GM12878 (cell line): ENCODE measurements at regions not wholly inside any gene's neighbourhood (a gene's known extent, or its start where the extent isn't known, plus 50 kb on each side); places are given as distances from the start of the nearest gene placed in this dataset.

Experiments
- ATF3 ChIP-seq: IDR thresholded peaks from 2 replicates; pipeline ENCODE4 v1.6.1; 2011; ENCODE audit warnings: low read depth, mild to moderate bottlenecking, low read length, moderate library complexity, borderline replicate concordance; ENCODE audit errors: extremely low read depth
- CEBPB ChIP-seq, 2 experiments: fragments of 150-350 bp in 1 of 2; IDR thresholded peaks; 2 replicates each; pipeline ENCODE4 v1.6.1; 2012 to 2014; ENCODE audit warnings: low read depth in 2 of 2, low read length in 2 of 2, borderline replicate concordance in 1 of 2, inconsistent platforms in 1 of 2
- CTCF ChIP-seq, 3 experiments: IDR thresholded peaks in 2 of 3; conservative IDR thresholded peaks in 1 of 3; 2 replicates each; pipeline ENCODE4 v1.5.1; 2011; ENCODE audit warnings: low read depth in 3 of 3, low read length in 3 of 3, mild to moderate bottlenecking in 3 of 3, control low read depth in 2 of 3, moderate library complexity in 2 of 3, inconsistent platforms in 1 of 3, mixed read lengths in 1 of 3; ENCODE audit not compliant: control insufficient read depth in 2 of 3, insufficient read depth in 1 of 3; ENCODE audit errors: extremely low read depth in 1 of 3
- DPF2 ChIP-seq: fragments of 450-650 bp; IDR thresholded peaks from 2 replicates; pipeline ENCODE4 v1.6.1; 2017; ENCODE audit warnings: mild to moderate bottlenecking
- EP300 ChIP-seq, 2 experiments: fragments of 150-350 bp in 1 of 2; IDR thresholded peaks; 2 replicates each; pipeline ENCODE4 v1.6.1; 2011 to 2012; ENCODE audit warnings: low read depth in 2 of 2, low read length in 2 of 2, borderline replicate concordance in 1 of 2, improper control_type of control experiment in 1 of 2, inconsistent platforms in 1 of 2; ENCODE audit not compliant: control insufficient read depth in 1 of 2
- HCFC1 ChIP-seq: fragments of 150-350 bp; IDR thresholded peaks from 2 replicates; pipeline ENCODE4 v1.6.1; 2014; ENCODE audit warnings: low read length
- IRF3 ChIP-seq: fragments of 450-650 bp; IDR thresholded peaks from 2 replicates; pipeline ENCODE4 v1.6.1; 2014; ENCODE audit warnings: mild to moderate bottlenecking
- KAT2A ChIP-seq: conservative IDR thresholded peaks from 2 replicates; pipeline ENCODE4 v1.6.1; 2011; ENCODE audit warnings: low read depth, low read length; ENCODE audit not compliant: control insufficient read depth
- POLR2A ChIP-seq: IDR thresholded peaks from 2 replicates; pipeline ENCODE4 v1.6.1; 2011; ENCODE audit warnings: low read depth, mild to moderate bottlenecking, low read length
- RCOR1 ChIP-seq: conservative IDR thresholded peaks from 2 replicates; pipeline ENCODE4 v1.6.1; 2012; ENCODE audit warnings: low read depth, low read length, improper control_type of control experiment
- TAF1 ChIP-seq: IDR thresholded peaks from 2 replicates; pipeline ENCODE4 v1.6.1; 2011; ENCODE audit warnings: mild to moderate bottlenecking, low read depth, low read length, borderline replicate concordance
- YY1 ChIP-seq: IDR thresholded peaks from 2 replicates; pipeline ENCODE4 v1.6.1; 2011; ENCODE audit warnings: low read depth, mild to moderate bottlenecking, low read length

- no peak for TF ChIP-seq ATF3
- TF ChIP-seq EP300 (IDR thresholded peaks at IDR 0.05; ENCODE audit: borderline replicate concordance in 1 of 2, control insufficient read depth in 1 of 2, low read depth in 2 of 2, low read length in 2 of 2) = peak; percentile 29 to 40; a peak in 1 of 4 replicates
- no peak for TF ChIP-seq HCFC1
- no peak for TF ChIP-seq CEBPB (IDR thresholded peaks at IDR 0.05; ENCODE audit: borderline replicate concordance in 1 of 2, low read depth in 2 of 2, low read length in 2 of 2)
- TF ChIP-seq CTCF (IDR thresholded peaks at IDR 0.05 in 2 of 3, conservative IDR thresholded peaks at IDR 0.05 in 1 of 3; ENCODE audit: control insufficient read depth in 2 of 3, extremely low read depth in 1 of 3, insufficient read depth in 1 of 3, low read depth in 3 of 3, low read length in 3 of 3) = no peak
- no peak for TF ChIP-seq DPF2
- TF ChIP-seq RCOR1 = no peak
- peak; percentile 46; the same call in 1 of the 2 replicates for TF ChIP-seq YY1
- no peak for TF ChIP-seq POLR2A
- TF ChIP-seq TAF1 = no peak
- no peak for TF ChIP-seq KAT2A
- no peak for TF ChIP-seq IRF3
Measured at GRCh38 chr10:62647375-62648092, 157.0 kb upstream of the ADO start.
